Cardiac muscle cell (in vitro differentiated cells and primary cell): ENCODE measurements at regions not wholly inside any gene's neighbourhood (a gene's known extent, or its start where the extent isn't known, plus 50 kb on each side); places are given as distances from the start of the nearest gene placed in this dataset.
"Not testable (repeated sequence)": the region's sequence is repeated elsewhere in the genome, so short reads cannot be mapped to it uniquely, and the experiment has no call there.

Experiments used
- DNase-seq, 2 donors: peaks; one replicate each; pipeline versions ENCODE4 v3.0.0 to v3.0.0-alpha.2; 2010 to 2017; ENCODE audit warnings: low read depth in 1 of 2, low spot score in 1 of 2
- H3K27ac ChIP-seq: fragments of 200-600 bp; sonication (generic); 2 replicates; pipeline ENCODE4 v1.5.1; 2016
- H3K27me3 ChIP-seq: fragments of 200-600 bp; sonication (generic); 2 replicates; pipeline ENCODE4 v1.6.0; 2016; ENCODE audit warnings: control low read depth
- H3K36me3 ChIP-seq: fragments of 200-600 bp; sonication (generic); 2 replicates; pipeline ENCODE4 v1.5.1; 2016; ENCODE audit warnings: control low read depth
- H3K4me1 ChIP-seq: fragments of 200-600 bp; sonication (generic); 2 replicates; pipeline ENCODE4 v1.8.1; 2017; ENCODE audit warnings: low read depth, mild to moderate bottlenecking, mixed run types
- H3K4me3 ChIP-seq: fragments of 200-600 bp; sonication (generic); 2 replicates; pipeline ENCODE4 v1.5.1; 2016; ENCODE audit warnings: mild to moderate bottlenecking
- H3K9me3 ChIP-seq: fragments of 200-600 bp; sonication (generic); 2 replicates; pipeline ENCODE4 v1.5.1; 2017; ENCODE audit warnings: low read depth, mild to moderate bottlenecking, control low read depth
- CTCF ChIP-seq: IDR thresholded peaks from 2 replicates; pipeline ENCODE4 v1.5.1; 2012; ENCODE audit warnings: low read depth, mild to moderate bottlenecking, low read length

- Histone ChIP-seq H3K4me1 (no peaks in the 10 kb centered on the region), H3K36me3 (no peaks in the 10 kb centered on the region), H3K9me3 (no peaks in the 10 kb centered on the region), H3K4me3 (no peak overlapping the region), H3K27ac (no peak overlapping the region), H3K27me3 (no peaks in the 10 kb centered on the region)
- no peak for TF ChIP-seq CTCF
- DNase-seq = no peak
Observed at GRCh38 chr14:44607701-44608100, 100.6 kb upstream of the FSCB start.

GRCh38 chr14:44606576-44606975 is 99.5 kb upstream of the FSCB start:
- H3K9me3 ChIP-seq = no peaks in the 10 kb centered on the region
- no peak overlapping the region for H3K27ac ChIP-seq
- no peaks in the 10 kb centered on the region for H3K4me1 ChIP-seq
- TF ChIP-seq CTCF = no peak
- no peak overlapping the region for H3K4me3 ChIP-seq
- H3K36me3 ChIP-seq = no peaks in the 10 kb centered on the region
- H3K27me3 ChIP-seq = no peaks in the 10 kb centered on the region
- no peak for DNase-seq

- H3K4me1 ChIP-seq, H3K9me3 ChIP-seq, H3K4me3 ChIP-seq, H3K36me3 ChIP-seq, DNase-seq, H3K27ac ChIP-seq, H3K27me3 ChIP-seq: not testable (repeated sequence)
Observed at GRCh38 chr14:44601266-44601665, 94.2 kb upstream of the FSCB start.

GRCh38 chr14:44589180-44589579 is 82.1 kb upstream of the FSCB start:
- Histone ChIP-seq H3K27ac (no peak overlapping the region), H3K4me3 (no peak overlapping the region), H3K4me1 (no peaks in the 10 kb centered on the region), H3K27me3 (no peaks in the 10 kb centered on the region), H3K36me3 (no peaks in the 10 kb centered on the region), H3K9me3 (no peaks in the 10 kb centered on the region)
- TF ChIP-seq CTCF = no peak
- no peak for DNase-seq

- Histone ChIP-seq H3K4me3 (no peak overlapping the region), H3K27ac (no peak overlapping the region), H3K36me3 (no peaks in the 10 kb centered on the region), H3K9me3 (no peaks in the 10 kb centered on the region), H3K27me3 (no peaks in the 10 kb centered on the region), H3K4me1 (no peaks in the 10 kb centered on the region)
- no peak for DNase-seq
- TF ChIP-seq CTCF = no peak
Observed at GRCh38 chr14:44586910-44587309, 79.8 kb upstream of the FSCB start.

GRCh38 chr14:44576356-44576755 is 69.3 kb upstream of the FSCB start:
- Histone ChIP-seq H3K36me3 (no peaks in the 10 kb centered on the region), H3K9me3 (no peaks in the 10 kb centered on the region), H3K4me1 (no peaks in the 10 kb centered on the region), H3K27ac (no peak overlapping the region), H3K27me3 (no peaks in the 10 kb centered on the region), H3K4me3 (no peak overlapping the region)
- no peak for TF ChIP-seq CTCF
- DNase-seq = no peak
